ENCODE measurements at regions not wholly inside any gene's neighbourhood (a gene's known extent, or its start where the extent isn't known, plus 50 kb on each side); places are given as distances from the start of the nearest gene placed in this dataset.

DNA sequence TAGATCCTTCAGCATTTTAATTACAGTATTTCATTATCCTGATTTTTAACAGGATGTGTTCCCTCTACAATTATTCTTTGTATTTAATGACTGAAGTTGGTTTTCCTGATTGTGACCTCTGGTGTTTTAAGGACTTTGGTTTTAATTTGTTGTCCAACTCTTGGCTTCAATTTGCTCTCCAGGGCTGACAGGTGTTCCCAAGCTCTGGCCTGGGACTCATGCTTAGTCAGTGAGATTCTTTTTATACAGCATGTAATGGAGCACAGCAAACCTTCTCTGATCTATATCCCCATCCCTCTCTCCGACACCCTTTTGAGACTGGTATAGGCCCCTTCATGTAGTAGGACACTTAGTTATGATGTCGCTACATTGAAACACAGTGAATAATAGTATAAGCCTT is 896.3 kb downstream of the TSN start:
- TF ChIP-seq CTCF (IDR thresholded peaks at IDR 0.05; ENCODE audit: low read depth, low read length, poor library complexity, severe bottlenecking) (no peak), EZH2phosphoT487 (IDR thresholded peaks at IDR 0.05; ENCODE audit: borderline replicate concordance, low read length) (no peak)
